Ovary (tissue), 7 donors: ENCODE measurements at regions not wholly inside any gene's neighbourhood (a gene's known extent, or its start where the extent isn't known, plus 50 kb on each side); places are given as distances from the start of the nearest gene placed in this dataset.

Source experiments
- DNase-seq, 5 donors: peaks; one replicate each; pipeline ENCODE4 v3.0.0-alpha.2; 2019 to 2020
- H3K27ac ChIP-seq, 2 donors: fragments of 200-600 bp; one replicate each; pipeline versions ENCODE4 v1.5.1 to v1.8.0; 2019 to 2022
- H3K27me3 ChIP-seq: fragments of 200-600 bp; one replicate; pipeline ENCODE4 v1.8.0; 2022
- H3K36me3 ChIP-seq: fragments of 200-600 bp; sonication (generic); one replicate; pipeline ENCODE4 v1.5.1; 2019
- H3K4me1 ChIP-seq: one replicate; pipeline ENCODE4 v1.8.1; 2013; ENCODE audit warnings: mild to moderate bottlenecking, moderate library complexity; ENCODE audit not compliant: insufficient read depth
- H3K4me3 ChIP-seq: fragments of 200-600 bp; sonication (generic); one replicate; pipeline ENCODE4 v1.5.1; 2017
- H3K9me3 ChIP-seq, 2 donors: fragments of 200-600 bp in 1 of 2; sonication (generic) in 1 of 2; one replicate each; pipeline versions ENCODE4 v1.5.1 to v1.8.1; 2013 to 2019; ENCODE audit warnings: mild to moderate bottlenecking in 1 of 2, moderate library complexity in 1 of 2
- CTCF ChIP-seq, 3 donors: fragments of 450-650 bp in 2 of 3; fragments of 200-600 bp in 1 of 3; IDR thresholded peaks; one replicate each; pipeline versions ENCODE4 v1.5.1 to v1.8.0; 2016 to 2022; ENCODE audit warnings: antibody characterized with exemption in 3 of 3, mild to moderate bottlenecking in 1 of 3
- EP300 ChIP-seq: sonication (generic); formaldehyde crosslinking; IDR thresholded peaks from one replicate; pipeline ENCODE4 v1.6.1; 2017; ENCODE audit warnings: antibody characterized with exemption
- POLR2A ChIP-seq: fragments of 450-650 bp; IDR thresholded peaks from one replicate; pipeline ENCODE4 v1.6.1; 2017; ENCODE audit warnings: antibody characterized with exemption, mild to moderate bottlenecking, moderate library complexity
- WGBS, 3 donors: extraction: QIAGEN DNeasy Blood & Tissue Kit in 1 of 3; methylation state at CpG; one replicate each; pipeline versions ENCODE4 v1.1.5 to v1.1.7; 2013 to 2017; 5-methylcytosine and 5-hydroxymethylcytosine counted together
- intact Hi-C, 4 donors: fragments of 100-400 bp; cut with DNase I; formaldehyde crosslinking; loops; one replicate each; pipeline versions ENCODE4 v1.11.0 to v1.15.1; 2022 to 2023
- donor health status: DM: no; HTN: no; CAD: no; lungs with moderate emphysema.
- donor health status: DM: no; HTN: no; CAD: no.
- donor health status: Bipolar disorder and iron deficiency.
- donor health status: DM: no; HTN: no; CAD: no.
- donor health status: DM: yes; HTN: yes; CAD: no.

GRCh38 chrX:74225111-74225510, 78.9 kb upstream of the ZCCHC13 start:
- no peaks in the 10 kb centered on the region for H3K36me3 ChIP-seq
- no peaks in the 10 kb centered on the region for H3K9me3 ChIP-seq
- intact Hi-C loops = no loop called here
- no peak for TF ChIP-seq EP300
- TF ChIP-seq POLR2A = no peak
- no peak for TF ChIP-seq CTCF (IDR thresholded peaks at IDR 0.05)
- H3K27ac ChIP-seq = no peak overlapping the region
- no peak overlapping the region for H3K4me3 ChIP-seq
- WGBS, 3 donors = 88 to 91% (median 90%) methylated on average over 5 of the region's 5 CpGs
- no peaks in the 10 kb centered on the region for H3K4me1 ChIP-seq
- no peaks in the 10 kb centered on the region for H3K27me3 ChIP-seq
- DNase-seq = no peak

GRCh38 chrX:74220277-74220676, 83.7 kb upstream of the ZCCHC13 start:
- Histone ChIP-seq H3K36me3 (no peaks in the 10 kb centered on the region), H3K27ac (no peak overlapping the region), H3K27me3 (no peaks in the 10 kb centered on the region), H3K4me1 (no peaks in the 10 kb centered on the region), H3K4me3 (no peak overlapping the region), H3K9me3 (no peaks in the 10 kb centered on the region)
- WGBS, 3 donors = 73 to 80% (median 74%) methylated on average over 2 of the region's 2 CpGs
- no peak for DNase-seq
- intact Hi-C loops = no loop called here
- no peak for TF ChIP-seq POLR2A

DNA sequence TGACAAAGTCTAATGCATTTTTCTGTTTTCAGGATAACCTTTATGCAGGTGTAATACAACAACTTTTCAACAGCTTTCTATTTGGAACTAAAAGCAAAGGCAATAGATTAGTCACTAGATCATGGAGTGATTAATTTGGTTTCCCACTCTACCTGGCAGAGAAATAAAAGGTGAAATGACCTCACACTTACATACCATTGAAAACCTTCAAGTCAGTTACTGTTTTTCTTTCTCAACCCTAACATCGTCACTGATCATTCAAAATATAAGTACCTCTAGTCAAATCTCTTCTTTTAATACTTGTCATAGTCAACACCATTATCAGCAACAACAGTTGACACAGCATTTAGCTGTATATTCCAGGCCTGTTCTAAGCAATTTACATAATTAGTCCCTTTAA, 85.1 kb upstream of the ZCCHC13 start:
- Histone ChIP-seq H3K27me3 (no peaks in the 10 kb centered on the region), H3K36me3 (no peaks in the 10 kb centered on the region), H3K27ac (no peak overlapping the region), H3K4me1 (no peaks in the 10 kb centered on the region), H3K9me3 (no peaks in the 10 kb centered on the region), H3K4me3 (no peak overlapping the region)
- intact Hi-C loops = no loop called here
- WGBS, 3 donors = 81 to 91% (median 90%) methylated on average over 1 of the region's 1 CpG
- TF ChIP-seq CTCF (IDR thresholded peaks at IDR 0.05) (no peak), EP300 (no peak), POLR2A (no peak)
- no peak for DNase-seq

DNA sequence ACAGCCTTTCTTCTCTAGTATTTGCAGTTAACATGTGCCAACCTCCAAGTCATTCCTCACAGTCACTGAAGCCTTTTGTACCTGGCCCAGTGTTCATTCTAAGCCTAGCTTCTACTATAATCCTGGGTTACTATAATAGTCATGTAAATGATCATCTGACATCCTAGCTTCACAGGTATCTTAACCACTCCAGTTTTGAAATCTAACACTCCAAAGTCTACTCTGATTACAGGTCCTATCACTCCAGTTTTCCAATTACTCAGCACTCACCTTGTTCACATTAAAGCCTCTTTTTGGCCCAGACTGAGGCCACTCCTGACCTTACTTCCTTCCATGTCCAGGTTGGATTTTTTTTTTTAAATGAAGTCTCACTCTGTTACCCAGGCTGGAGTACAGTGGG, 87.6 kb upstream of the ZCCHC13 start:
- TF ChIP-seq POLR2A (no peak), EP300 (no peak), CTCF (IDR thresholded peaks at IDR 0.05) (no peak)
- no peaks in the 10 kb centered on the region for H3K4me1 ChIP-seq
- H3K9me3 ChIP-seq = no peaks in the 10 kb centered on the region
- intact Hi-C loops = no loop called here
- no peak overlapping the region for H3K27ac ChIP-seq
- H3K36me3 ChIP-seq = no peaks in the 10 kb centered on the region
- H3K4me3 ChIP-seq = no peak overlapping the region
- no peaks in the 10 kb centered on the region for H3K27me3 ChIP-seq
- no peak for DNase-seq

DNA sequence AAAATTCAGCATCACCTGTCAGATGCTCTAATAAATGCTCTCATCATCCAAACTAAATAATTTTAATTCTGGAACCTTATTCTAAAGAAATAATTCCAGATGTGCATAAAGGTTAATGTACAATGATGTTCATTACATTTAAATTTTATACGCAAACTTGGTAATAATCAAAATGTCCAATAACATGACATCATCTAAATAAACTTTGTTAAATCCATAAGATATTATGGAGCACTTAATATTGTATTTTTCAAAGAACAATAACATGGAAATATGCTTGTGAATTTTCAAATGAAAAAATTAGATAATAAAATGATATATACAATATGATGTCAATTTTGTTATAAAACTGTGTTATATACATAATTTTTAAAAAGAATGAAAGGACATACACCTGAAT, 92.1 kb upstream of the ZCCHC13 start:
- 92 to 97% (median 96%) methylated on average over 1 of the region's 1 CpG for WGBS, 3 donors
- intact Hi-C loops = no loop called here
- H3K36me3 ChIP-seq = no peaks in the 10 kb centered on the region
- no peaks in the 10 kb centered on the region for H3K27me3 ChIP-seq
- TF ChIP-seq CTCF (IDR thresholded peaks at IDR 0.05) = no peak
- TF ChIP-seq EP300 = no peak
- TF ChIP-seq POLR2A = no peak
- H3K4me1 ChIP-seq = no peaks in the 10 kb centered on the region
- DNase-seq = no peak
- H3K27ac ChIP-seq = no peak overlapping the region
- no peak overlapping the region for H3K4me3 ChIP-seq
- H3K9me3 ChIP-seq = no peaks in the 10 kb centered on the region
